Gastroesophageal sphincter (tissue), 3 donors: ENCODE measurements at regions not wholly inside any gene's neighbourhood (a gene's known extent, or its start where the extent isn't known, plus 50 kb on each side); places are given as distances from the start of the nearest gene placed in this dataset.

Source experiments
- EP300 ChIP-seq: sonication (generic); formaldehyde crosslinking; IDR thresholded peaks from one replicate; pipeline ENCODE4 v1.6.1; 2017; ENCODE audit warnings: antibody characterized with exemption, mild to moderate bottlenecking
- POLR2A ChIP-seq, 2 donors: fragments of 450-650 bp; IDR thresholded peaks; one replicate each; pipeline ENCODE4 v1.6.1; 2017; ENCODE audit warnings: antibody characterized with exemption in 2 of 2, mild to moderate bottlenecking in 2 of 2, moderate library complexity in 1 of 2
- POLR2AphosphoS5 ChIP-seq: sonication (generic); formaldehyde crosslinking; IDR thresholded peaks from one replicate; pipeline ENCODE4 v1.6.1; 2017; ENCODE audit warnings: antibody characterized with exemption
- TF ChIP-seq, protein P1 (sequence below), 4 experiments: fragments of 200-600 bp in 2 of 4; fragments of 450-650 bp in 2 of 4; sonication (generic) in 1 of 4; IDR thresholded peaks; one replicate each; pipeline ENCODE4 v1.5.1; 2017 to 2019; ENCODE audit warnings: antibody characterized with exemption in 4 of 4, mild to moderate bottlenecking in 2 of 4, moderate library complexity in 2 of 4

GRCh38 chr15:47542312-47542989 is 174.9 kb upstream of the SEMA6D start:
- TF ChIP-seq, protein P1, sequence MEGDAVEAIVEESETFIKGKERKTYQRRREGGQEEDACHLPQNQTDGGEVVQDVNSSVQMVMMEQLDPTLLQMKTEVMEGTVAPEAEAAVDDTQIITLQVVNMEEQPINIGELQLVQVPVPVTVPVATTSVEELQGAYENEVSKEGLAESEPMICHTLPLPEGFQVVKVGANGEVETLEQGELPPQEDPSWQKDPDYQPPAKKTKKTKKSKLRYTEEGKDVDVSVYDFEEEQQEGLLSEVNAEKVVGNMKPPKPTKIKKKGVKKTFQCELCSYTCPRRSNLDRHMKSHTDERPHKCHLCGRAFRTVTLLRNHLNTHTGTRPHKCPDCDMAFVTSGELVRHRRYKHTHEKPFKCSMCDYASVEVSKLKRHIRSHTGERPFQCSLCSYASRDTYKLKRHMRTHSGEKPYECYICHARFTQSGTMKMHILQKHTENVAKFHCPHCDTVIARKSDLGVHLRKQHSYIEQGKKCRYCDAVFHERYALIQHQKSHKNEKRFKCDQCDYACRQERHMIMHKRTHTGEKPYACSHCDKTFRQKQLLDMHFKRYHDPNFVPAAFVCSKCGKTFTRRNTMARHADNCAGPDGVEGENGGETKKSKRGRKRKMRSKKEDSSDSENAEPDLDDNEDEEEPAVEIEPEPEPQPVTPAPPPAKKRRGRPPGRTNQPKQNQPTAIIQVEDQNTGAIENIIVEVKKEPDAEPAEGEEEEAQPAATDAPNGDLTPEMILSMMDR (IDR thresholded peaks at IDR 0.05), result no peak
- TF ChIP-seq POLR2A (IDR thresholded peaks at IDR 0.05) (no peak), POLR2AphosphoS5 (no peak), EP300 (no peak)
